Upper lobe of left lung (tissue), 4 donors: ENCODE measurements at regions not wholly inside any gene's neighbourhood (a gene's known extent, or its start where the extent isn't known, plus 50 kb on each side); places are given as distances from the start of the nearest gene placed in this dataset.

Source experiments
- CTCF ChIP-seq, 6 experiments: fragments of 450-650 bp in 4 of 6; fragments of 200-600 bp in 2 of 6; sonication (generic) in 2 of 6; IDR thresholded peaks; one replicate each; pipeline ENCODE4 v1.5.1; 2016 to 2019; ENCODE audit warnings: antibody characterized with exemption in 6 of 6
- EP300 ChIP-seq, 4 donors: sonication (generic); formaldehyde crosslinking; IDR thresholded peaks; one replicate each; pipeline ENCODE4 v1.5.1; 2017; ENCODE audit warnings: antibody characterized with exemption in 4 of 4, control low read depth in 2 of 4
- POLR2A ChIP-seq, 4 donors: fragments of 450-650 bp; IDR thresholded peaks; one replicate each; pipeline ENCODE4 v1.5.1; 2016 to 2017; ENCODE audit warnings: antibody characterized with exemption in 4 of 4, mild to moderate bottlenecking in 2 of 4

GRCh38 chr1:80441664-80442063 lies 1359.1 kb upstream of the ADGRL2 start:
- TF ChIP-seq CTCF (IDR thresholded peaks at IDR 0.05) (no peak), POLR2A (IDR thresholded peaks at IDR 0.05) (no peak), EP300 (IDR thresholded peaks at IDR 0.05) (no peak)
